Pancreas (tissue), 10 donors: ENCODE measurements at regions not wholly inside any gene's neighbourhood (a gene's known extent, or its start where the extent isn't known, plus 50 kb on each side); places are given as distances from the start of the nearest gene placed in this dataset.

Experiments
- ATAC-seq, 4 donors: fragments of 200-7000 bp; cut with Tn5 transposase; one replicate each; pipeline versions ENCODE4 v1.8.0 to v1.9.1; 2020; ENCODE audit warnings: mild to moderate bottlenecking in 4 of 4, moderate library complexity in 4 of 4
- DNase-seq, 6 donors: peaks; one replicate each; pipeline ENCODE4 v3.0.0-alpha.2; 2020
- FAIRE-seq: peaks from 2 replicates; lab custom pipeline; 2012; peaks lifted over from hg19 to GRCh38; lab: Jason Lieb, UNC
- H3K27ac ChIP-seq, 4 donors: fragments of 200-600 bp; sonication (generic); 1 replicate in 3 of 4; 2 replicates in 1 of 4; pipeline versions ENCODE4 v1.5.0 to v1.8.0; 2020
- H3K27me3 ChIP-seq, 4 donors: fragments of 200-600 bp; one replicate each; pipeline ENCODE4 v1.8.0; 2021
- H3K36me3 ChIP-seq, 3 donors: fragments of 200-600 bp; sonication (generic) in 1 of 3; one replicate each; pipeline versions ENCODE4 v1.5.0 to v1.8.0; 2020 to 2021
- H3K4me1 ChIP-seq, 3 donors: fragments of 200-600 bp; one replicate each; pipeline ENCODE4 v1.8.0; 2021
- H3K4me3 ChIP-seq, 4 donors: fragments of 200-600 bp; sonication (generic) in 2 of 4; one replicate each; pipeline versions ENCODE4 v1.5.0 to v1.8.0; 2020 to 2021
- H3K9me3 ChIP-seq, 4 donors: fragments of 200-600 bp; one replicate each; pipeline ENCODE4 v1.8.0; 2021
- CTCF ChIP-seq, 4 donors: fragments of 200-600 bp; sonication (generic) in 3 of 4; IDR thresholded peaks; one replicate each; pipeline versions ENCODE4 v1.5.0 to v1.8.0; 2021; ENCODE audit warnings: antibody characterized with exemption in 4 of 4
- WGBS, 2 donors: extraction: QIAGEN DNeasy Blood & Tissue Kit; methylation state at CpG; one replicate each; pipeline ENCODE4 v1.1.7; 2013; 5-methylcytosine and 5-hydroxymethylcytosine counted together
- intact Hi-C, 3 donors: fragments of 100-400 bp; cut with DNase I; formaldehyde crosslinking; loops; one replicate each; pipeline versions ENCODE4 v1.11.1 to v1.14.2; 2022
- donor health status: healthy with polysubstance abuse.
- donor health status: DM: no; HTN: no; CAD: no; lungs with moderate emphysema.
- donor health status: DM: no; HTN: no; CAD: no.
- donor health status: control.
- donor health status: control.
- donor health status: Bipolar disorder and iron deficiency.
- donor health status: DM: yes; HTN: yes; CAD: no.
- donor health status: DM: no; HTN: no; CAD: no.
- donor health status: DM: no; HTN: no; CAD: no.
- donor health status: DM: yes; HTN: yes; CAD: no.

- H3K27me3 ChIP-seq = no peaks in the 10 kb centered on the region
- H3K4me3 ChIP-seq = no peak overlapping the region
- no peak for TF ChIP-seq CTCF (IDR thresholded peaks at IDR 0.05)
- ATAC-seq = peak; percentile 66 to 85 (median 82)
- H3K27ac ChIP-seq = peak overlapping the region; percentile 13 to 85 (median 46)
- no peaks in the 10 kb centered on the region for H3K9me3 ChIP-seq
- H3K4me1 ChIP-seq = peaks cover 5 to 22% (median 15%) of the 10 kb centered on the region in 3 donors
- intact Hi-C loops = no loop called here
- peak in 1 of 6 donors; percentile 30 for DNase-seq
- FAIRE-seq = peak; percentile 56
- 16 to 18% methylated on average over 9 of the region's 9 CpGs for WGBS, 2 donors
- H3K36me3 ChIP-seq = no peaks in the 10 kb centered on the region
Observed at GRCh38 chr20:53786445-53787267, 193.0 kb upstream of the ZNF217 start.

- Histone ChIP-seq H3K36me3 (no peaks in the 10 kb centered on the region), H3K27ac (peak overlapping the region; percentile 13 to 85 (median 46)), H3K4me3 (no peak overlapping the region), H3K9me3 (no peaks in the 10 kb centered on the region), H3K4me1 (peaks cover 5 to 22% (median 15%) of the 10 kb centered on the region in 3 donors), H3K27me3 (no peaks in the 10 kb centered on the region)
- FAIRE-seq = no peak
- ATAC-seq = peak; percentile 55 to 77 (median 60)
- 8 to 9% methylated on average over 3 of the region's 3 CpGs for WGBS, 2 donors
- no peak for TF ChIP-seq CTCF (IDR thresholded peaks at IDR 0.05)
- no peak for DNase-seq
- intact Hi-C loops = no loop called here
Observed at GRCh38 chr20:53786071-53786444, 192.4 kb upstream of the ZNF217 start.

- WGBS, 2 donors = 89 to 91% methylated on average over 3 of the region's 3 CpGs
- no peak for ATAC-seq
- Histone ChIP-seq H3K4me1 (peaks cover 5 to 22% (median 15%) of the 10 kb centered on the region in 3 donors), H3K4me3 (no peak overlapping the region), H3K36me3 (no peaks in the 10 kb centered on the region), H3K27ac (peak overlapping the region in 1 of 4 donors; percentile 72), H3K9me3 (no peaks in the 10 kb centered on the region), H3K27me3 (no peaks in the 10 kb centered on the region)
- no peak for FAIRE-seq
- intact Hi-C loops = no loop called here
- TF ChIP-seq CTCF (IDR thresholded peaks at IDR 0.05) = no peak
- DNase-seq = no peak
Observed at GRCh38 chr20:53785320-53785719, 191.7 kb upstream of the ZNF217 start.

- no peaks in the 10 kb centered on the region for H3K9me3 ChIP-seq
- no peak for TF ChIP-seq CTCF (IDR thresholded peaks at IDR 0.05)
- no peaks in the 10 kb centered on the region for H3K27me3 ChIP-seq
- intact Hi-C loops = no loop called here
- H3K4me3 ChIP-seq = no peak overlapping the region
- ATAC-seq (no peak), DNase-seq (no peak), FAIRE-seq (no peak)
- H3K27ac ChIP-seq = no peak overlapping the region
- peaks cover 5 to 22% (median 15%) of the 10 kb centered on the region in 3 donors for H3K4me1 ChIP-seq
- no peaks in the 10 kb centered on the region for H3K36me3 ChIP-seq
- 79 to 98% methylated on average over 3 of the region's 3 CpGs for WGBS, 2 donors
Observed at GRCh38 chr20:53783768-53784167, 190.1 kb upstream of the ZNF217 start.
